BE2C (cell line): ENCODE measurements at regions not wholly inside any gene's neighbourhood (a gene's known extent, or its start where the extent isn't known, plus 50 kb on each side); places are given as distances from the start of the nearest gene placed in this dataset.

ENCODE experiments used
- DNase-seq: peaks from one replicate; pipeline ENCODE4 v3.0.0-alpha.2; 2020
- H3K27me3 ChIP-seq: fragments of 250-450 bp; sonication (Bioruptor Pico); 2 replicates; pipeline ENCODE4 v1.5.1; 2020; ENCODE audit warnings: mild to moderate bottlenecking
- H3K36me3 ChIP-seq: fragments of 250-450 bp; sonication (Bioruptor Pico); 2 replicates; pipeline ENCODE4 v1.5.1; 2020; ENCODE audit warnings: mild to moderate bottlenecking
- H3K4me1 ChIP-seq: fragments of 250-450 bp; sonication (Bioruptor Pico); 2 replicates; pipeline ENCODE4 v1.5.1; 2020
- H3K4me3 ChIP-seq: 2 replicates; pipeline ENCODE4 v1.5.1; 2011; ENCODE audit warnings: low read depth, low read length
- H3K9me3 ChIP-seq: fragments of 250-450 bp; sonication (Bioruptor Pico); 2 replicates; pipeline ENCODE4 v1.5.1; 2020
- CTCF ChIP-seq: IDR thresholded peaks from 2 replicates; pipeline ENCODE4 v1.5.1; 2012; ENCODE audit warnings: mild to moderate bottlenecking, low read depth, low read length

DNA sequence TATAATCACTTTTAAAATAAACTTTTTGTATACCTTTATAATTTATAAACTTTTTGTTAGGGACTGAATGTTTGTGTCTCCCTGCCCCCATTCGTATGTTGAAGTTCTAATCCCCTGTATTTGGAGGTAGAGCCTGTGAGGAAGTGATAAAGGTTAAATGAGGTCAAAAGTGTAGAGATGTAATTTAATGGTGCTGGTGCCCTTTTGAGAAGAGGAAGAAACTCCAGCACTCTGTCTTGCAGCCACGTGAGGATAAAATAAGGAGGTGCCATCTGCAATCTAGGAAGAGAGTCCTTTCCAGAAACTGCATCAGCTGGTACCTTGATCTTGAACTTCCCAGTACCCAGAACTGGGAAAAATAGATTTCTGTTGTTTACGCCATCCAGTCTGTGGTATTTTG lies 106.1 kb upstream of the RGMA start:
- H3K4me3 ChIP-seq = no peak overlapping the region
- no peaks in the 10 kb centered on the region for H3K9me3 ChIP-seq
- H3K4me1 ChIP-seq = no peaks in the 10 kb centered on the region
- peaks cover 2% of the 10 kb centered on the region for H3K27me3 ChIP-seq
- H3K36me3 ChIP-seq = no peaks in the 10 kb centered on the region
- no peak for TF ChIP-seq CTCF
- DNase-seq = no peak

- no peaks in the 10 kb centered on the region for H3K4me1 ChIP-seq
- no peak for TF ChIP-seq CTCF
- no peaks in the 10 kb centered on the region for H3K9me3 ChIP-seq
- no peak overlapping the region for H3K4me3 ChIP-seq
- no peaks in the 10 kb centered on the region for H3K36me3 ChIP-seq
- peaks cover 9% of the 10 kb centered on the region; the same call in 1 of the 2 replicates for H3K27me3 ChIP-seq
- no peak for DNase-seq
Measured at GRCh38 chr15:93190238-93190637, 101.2 kb upstream of the RGMA start.

DNA sequence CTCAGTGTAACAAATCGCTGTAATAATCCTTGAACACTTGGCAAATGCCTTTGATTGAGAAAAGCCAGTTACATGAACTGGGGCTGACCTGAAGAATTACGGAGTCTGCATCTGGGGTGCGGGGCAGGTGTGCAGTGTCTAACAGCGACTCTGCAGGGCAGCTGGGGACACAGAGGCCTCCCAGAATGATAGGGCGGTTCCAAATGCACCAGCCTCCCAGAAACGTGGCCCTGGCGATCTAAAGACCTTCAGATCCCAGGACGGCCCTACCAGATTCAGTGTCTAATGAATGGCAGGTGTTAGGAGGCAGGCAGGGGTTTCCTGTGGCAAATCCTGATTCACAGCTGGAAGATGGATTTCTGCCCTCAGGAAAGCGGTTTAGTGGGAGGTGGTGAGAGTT lies 100.5 kb upstream of the RGMA start:
- DNase-seq = peak; percentile 45
- H3K27me3 ChIP-seq = peaks cover 9% of the 10 kb centered on the region; the same call in 1 of the 2 replicates
- H3K36me3 ChIP-seq = no peaks in the 10 kb centered on the region
- H3K4me3 ChIP-seq = no peak overlapping the region
- TF ChIP-seq CTCF = no peak
- no peaks in the 10 kb centered on the region for H3K9me3 ChIP-seq
- H3K4me1 ChIP-seq = no peaks in the 10 kb centered on the region

DNA sequence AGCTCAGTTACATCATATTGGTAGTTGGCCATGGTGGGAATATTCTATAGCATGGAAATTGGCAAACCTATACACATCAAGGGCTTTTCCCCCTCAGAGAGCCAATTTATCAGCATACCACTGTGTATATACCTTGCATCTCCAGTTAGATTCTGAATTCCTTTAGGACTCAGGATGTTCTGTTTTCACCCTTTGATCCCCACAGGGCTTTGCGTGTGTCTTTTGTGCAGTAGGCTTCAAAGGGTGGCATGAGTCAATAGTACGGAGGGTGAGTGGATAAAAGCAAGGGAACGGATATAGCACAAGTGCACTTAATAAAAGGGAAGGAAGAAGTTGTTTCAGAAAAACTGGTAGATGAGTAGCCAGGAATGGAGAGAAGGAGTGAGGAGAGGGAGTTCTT lies 99.2 kb upstream of the RGMA start:
- peaks cover 7% of the 10 kb centered on the region; the same call in 1 of the 2 replicates for H3K27me3 ChIP-seq
- DNase-seq = no peak

DNA sequence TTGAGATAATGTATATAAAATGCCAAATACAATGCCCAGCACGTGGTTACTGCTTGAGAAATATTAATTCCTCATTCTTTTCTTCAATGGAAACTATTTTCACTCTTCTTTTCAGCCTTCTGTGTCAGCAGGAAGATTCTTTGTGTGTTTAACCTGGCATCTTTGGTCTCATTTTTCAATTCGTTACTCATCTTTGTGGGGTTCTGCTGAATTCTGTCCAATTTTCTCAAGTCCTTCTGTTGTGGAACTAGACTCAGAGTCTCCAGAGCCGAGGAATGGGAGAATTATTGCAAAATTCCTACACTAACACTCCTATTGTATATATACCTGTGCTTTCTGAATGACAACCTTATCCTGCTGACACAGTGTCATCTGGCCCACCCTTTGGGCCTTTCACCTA lies 96.8 kb upstream of the RGMA start:
- Histone ChIP-seq H3K36me3 (no peaks in the 10 kb centered on the region), H3K9me3 (no peaks in the 10 kb centered on the region), H3K27me3 (peaks cover 7% of the 10 kb centered on the region; the same call in 1 of the 2 replicates), H3K4me3 (no peak overlapping the region), H3K4me1 (no peaks in the 10 kb centered on the region)
- TF ChIP-seq CTCF = no peak
- no peak for DNase-seq

More for the DNA sequence above, 99.2 kb upstream of the RGMA start:
- no peak for TF ChIP-seq CTCF
- no peaks in the 10 kb centered on the region for H3K36me3 ChIP-seq
- no peaks in the 10 kb centered on the region for H3K4me1 ChIP-seq
- no peak overlapping the region for H3K4me3 ChIP-seq
- no peaks in the 10 kb centered on the region for H3K9me3 ChIP-seq

- Histone ChIP-seq H3K4me1 (peaks cover 8% of the 10 kb centered on the region), H3K9me3 (no peaks in the 10 kb centered on the region), H3K4me3 (no peak overlapping the region), H3K36me3 (no peaks in the 10 kb centered on the region), H3K27me3 (peaks cover 7% of the 10 kb centered on the region; the same call in 1 of the 2 replicates)
- DNase-seq = no peak
- no peak for TF ChIP-seq CTCF
Measured at GRCh38 chr15:93182703-93183205, 93.7 kb upstream of the RGMA start.
